HS-27A (cell line): ENCODE measurements at regions not wholly inside any gene's neighbourhood (a gene's known extent, or its start where the extent isn't known, plus 50 kb on each side); places are given as distances from the start of the nearest gene placed in this dataset.

Experiments
- DNase-seq: peaks from one replicate; pipeline ENCODE4 v3.0.0-alpha.2; 2012; ENCODE audit warnings: low read depth, missing footprints

DNA sequence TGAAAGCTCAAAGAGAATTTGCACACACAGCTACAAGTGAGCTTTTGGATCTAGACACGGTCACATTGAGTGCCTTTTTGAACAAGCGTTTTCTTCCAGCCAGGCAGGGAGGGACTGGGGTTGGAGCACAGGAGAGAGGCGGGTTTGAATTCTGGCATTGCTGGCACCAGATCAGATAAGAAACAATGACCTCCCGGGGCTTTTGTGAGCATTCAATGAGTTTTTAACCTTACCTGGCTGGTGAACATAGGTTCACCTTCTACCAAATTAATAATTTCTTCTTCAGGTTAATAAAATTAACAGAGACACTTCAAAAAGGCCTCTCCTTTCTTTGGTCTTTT lies 312.9 kb upstream of the MSX2 start:
- DNase-seq, result no peak

DNA sequence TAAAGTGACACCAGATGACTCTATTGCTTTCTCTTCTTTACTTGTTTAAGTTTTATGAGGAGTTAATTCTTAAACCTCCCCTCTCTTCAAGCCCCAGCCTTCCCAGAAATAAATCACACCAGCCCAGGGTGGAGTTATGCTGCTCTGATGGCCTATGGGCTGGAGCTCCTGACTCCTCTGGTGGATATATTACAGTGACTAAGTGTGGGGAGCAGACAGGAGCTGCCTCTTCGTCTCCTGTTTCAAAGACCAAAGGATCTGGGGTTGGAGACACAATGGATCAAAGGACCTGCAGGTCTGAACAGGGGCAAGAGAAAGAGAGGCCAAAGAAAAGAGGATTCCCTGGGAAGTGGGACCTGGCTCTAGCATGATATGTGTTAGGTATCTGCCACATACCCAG lies 312.0 kb upstream of the MSX2 start:
- DNase-seq, result no peak

DNA sequence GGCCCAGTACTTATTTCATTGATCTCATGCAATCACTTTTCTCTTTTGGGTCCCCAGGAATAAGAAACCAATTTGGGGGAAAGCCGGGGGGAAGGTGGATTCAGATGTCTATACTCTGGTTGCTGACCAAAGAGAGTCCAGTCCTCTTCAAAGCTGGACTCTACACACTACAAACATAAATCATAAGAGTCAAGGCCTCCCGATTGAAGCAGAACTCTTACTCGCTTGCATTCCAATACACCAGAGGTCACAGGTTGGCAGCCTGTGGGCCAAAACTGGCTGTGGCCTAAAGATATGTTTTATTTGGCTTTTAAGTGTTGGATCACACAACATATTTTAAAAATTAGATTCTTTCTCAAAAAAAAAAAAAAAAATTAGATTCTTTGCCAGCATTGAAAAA lies 311.4 kb upstream of the MSX2 start:
- DNase-seq, result no peak

DNA sequence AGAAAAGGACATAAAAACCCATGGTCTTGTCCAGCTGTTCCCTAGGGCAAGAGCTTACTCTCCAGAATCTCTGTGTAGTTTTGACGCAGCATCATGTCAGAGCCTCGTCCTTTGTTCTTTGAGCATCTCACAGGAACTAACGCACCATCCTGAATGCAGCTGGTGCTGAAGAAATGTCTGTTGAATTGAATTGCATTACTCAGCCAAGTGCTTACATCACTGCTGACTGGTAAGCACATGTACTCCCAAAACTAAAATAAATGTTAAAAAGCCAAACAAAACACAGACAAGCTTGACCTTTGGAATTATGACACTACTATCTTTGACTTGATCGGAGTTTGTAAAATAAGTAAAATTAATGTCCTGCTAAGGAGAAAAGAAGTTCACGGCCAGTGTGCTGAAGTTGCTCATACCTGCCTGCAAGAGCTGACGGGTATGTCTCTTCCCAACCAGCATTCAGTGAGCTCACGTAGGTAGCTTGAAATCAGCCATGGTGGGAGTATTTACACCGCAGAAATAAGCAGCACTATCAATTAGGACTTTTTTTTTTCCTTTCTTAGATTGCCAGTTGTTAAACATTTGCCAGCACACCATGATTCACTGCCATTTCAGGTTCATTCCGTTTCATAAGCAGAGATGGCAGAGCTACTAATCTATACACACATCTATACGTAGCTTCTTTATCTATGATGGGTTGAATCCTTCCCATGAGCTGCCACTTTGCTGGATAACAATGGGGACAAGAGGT lies 310.6 kb upstream of the MSX2 start:
- DNase-seq, result no peak

DNA sequence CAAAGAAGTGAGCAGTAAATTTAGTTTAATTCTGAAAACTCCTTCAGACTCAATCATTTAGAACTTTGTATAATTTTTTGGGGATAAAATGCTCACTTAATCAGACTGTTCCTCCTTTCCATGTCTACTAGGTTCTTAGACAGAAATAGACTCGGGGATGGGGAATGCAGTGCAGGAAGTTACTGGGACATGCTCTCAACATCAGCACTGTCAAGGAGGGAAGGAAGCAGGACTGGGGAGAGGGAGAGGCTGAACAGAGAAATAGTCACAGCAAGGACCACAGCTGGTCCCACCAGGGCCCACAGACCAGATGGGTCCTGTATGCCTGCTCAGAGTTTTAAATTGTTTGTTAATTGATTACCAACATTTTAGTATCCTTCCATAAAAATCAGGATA lies 310.1 kb upstream of the MSX2 start:
- no peak for DNase-seq

DNA sequence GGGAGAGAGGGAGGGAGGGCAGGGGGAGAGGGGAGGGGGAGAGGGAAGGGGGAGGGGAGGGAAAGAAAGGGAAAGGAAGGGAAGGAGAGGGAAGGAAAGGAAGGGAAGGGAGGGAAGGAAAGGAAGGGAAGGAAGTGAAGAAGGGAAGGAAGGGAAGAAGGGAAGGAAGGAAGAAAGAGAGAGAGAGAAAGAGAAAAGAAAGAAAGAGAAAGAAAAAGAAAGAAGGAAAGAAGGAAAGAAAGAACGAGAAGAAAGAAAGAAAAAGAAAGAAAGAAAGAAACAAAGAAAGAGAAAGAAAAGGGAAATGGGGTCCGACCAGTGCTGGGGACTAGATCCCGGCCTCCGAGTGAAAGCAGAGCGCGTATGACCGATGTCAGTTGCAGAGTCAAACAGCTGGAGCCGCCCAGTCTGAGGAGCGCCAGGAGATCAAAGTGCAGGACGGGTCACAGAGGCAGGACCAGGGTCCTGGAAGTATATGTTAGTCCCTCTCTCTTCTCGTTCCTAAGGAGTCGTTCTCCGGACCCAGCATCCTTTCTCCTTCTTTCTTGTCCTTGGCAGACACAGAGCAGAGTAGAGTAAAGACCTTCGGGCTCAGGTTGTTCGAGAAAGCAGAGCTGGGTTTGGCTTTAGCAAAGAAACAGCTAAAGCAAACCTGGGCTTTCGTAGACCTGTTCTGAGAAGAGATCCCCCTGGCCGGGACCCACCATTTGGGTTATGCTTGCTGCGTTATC lies 305.4 kb upstream of the MSX2 start:
- no peak for DNase-seq

DNA sequence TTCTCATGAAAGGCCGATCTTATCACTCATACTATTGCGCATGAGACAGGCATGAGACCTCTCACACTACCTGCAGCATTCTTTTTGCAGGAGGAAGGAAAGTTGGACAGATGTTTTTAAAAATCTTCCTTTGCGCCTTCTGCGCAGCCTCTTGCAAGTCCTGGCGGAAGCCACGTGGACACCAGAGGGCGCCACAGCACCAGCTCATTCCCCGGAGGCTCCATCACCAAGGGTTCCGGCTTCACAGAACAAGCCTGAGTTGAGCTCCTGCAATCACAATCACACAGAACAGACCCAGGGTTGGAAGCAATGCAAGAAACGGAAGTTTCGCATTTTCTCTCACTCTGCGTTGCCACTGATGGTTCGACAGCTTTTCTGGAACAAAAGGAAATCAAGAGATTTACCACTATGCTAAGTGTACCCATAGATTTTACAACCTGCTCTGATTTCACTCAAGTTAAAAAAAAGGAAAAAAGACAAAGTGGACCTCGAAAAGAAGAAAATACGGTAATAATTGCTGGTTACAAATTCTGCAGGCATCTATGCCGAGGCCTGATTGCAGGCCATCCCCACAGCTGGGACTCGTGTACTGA lies 304.7 kb upstream of the MSX2 start:
- DNase-seq, result no peak

DNA sequence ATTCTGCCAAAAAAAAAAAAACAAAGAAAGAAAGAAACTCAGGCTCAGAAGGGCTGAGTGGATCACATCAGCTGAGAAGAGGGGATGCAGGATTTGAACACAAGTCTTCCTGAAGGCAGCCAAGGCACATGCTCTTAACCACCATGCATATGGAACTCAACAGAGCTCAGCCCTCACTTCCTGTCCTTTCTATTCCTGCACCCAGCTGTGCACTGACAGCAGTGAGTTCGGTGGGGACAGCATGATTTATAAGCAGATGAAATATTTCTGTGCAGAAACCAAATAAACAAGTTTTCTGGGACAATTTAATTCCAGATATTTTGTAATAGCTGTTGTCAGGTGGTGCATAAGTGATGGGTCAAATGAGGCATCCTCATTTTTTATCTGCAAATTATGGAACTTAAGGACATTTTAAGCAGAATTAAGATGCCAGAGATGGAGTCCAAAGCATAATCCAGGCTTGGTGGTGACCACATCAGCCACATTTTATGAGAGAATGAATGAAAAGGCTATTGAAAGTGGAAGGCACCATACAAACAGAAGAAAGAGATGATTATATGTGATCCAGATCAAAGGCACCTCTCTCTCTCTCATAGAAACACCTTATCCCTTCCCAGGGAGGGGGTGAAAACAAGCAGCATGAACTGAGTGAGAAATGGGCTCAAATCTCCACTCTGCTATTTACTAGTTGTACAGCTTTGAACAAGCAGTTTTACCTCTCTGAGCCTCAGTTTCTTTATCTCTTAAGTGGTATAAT lies 303.6 kb upstream of the MSX2 start:
- no peak for DNase-seq

DNA sequence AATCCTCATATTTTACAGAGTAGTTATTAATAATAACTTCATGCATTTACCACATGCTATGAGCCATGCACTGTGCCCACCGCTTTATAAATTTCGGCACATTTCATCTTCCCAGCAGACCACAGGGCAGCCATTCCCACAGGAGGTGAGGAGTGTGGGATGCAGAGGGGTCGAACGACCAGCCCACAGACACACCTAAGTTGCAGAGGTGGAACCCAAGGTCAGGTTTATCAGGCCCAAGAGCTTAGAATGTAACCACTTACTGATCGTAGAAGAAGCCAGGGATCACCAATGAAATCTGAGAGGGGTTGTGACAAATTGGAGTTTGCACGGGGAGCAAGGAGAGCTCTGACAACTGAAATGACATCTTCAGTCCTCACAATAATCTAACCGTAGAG lies 303.0 kb upstream of the MSX2 start:
- no peak for DNase-seq

DNA sequence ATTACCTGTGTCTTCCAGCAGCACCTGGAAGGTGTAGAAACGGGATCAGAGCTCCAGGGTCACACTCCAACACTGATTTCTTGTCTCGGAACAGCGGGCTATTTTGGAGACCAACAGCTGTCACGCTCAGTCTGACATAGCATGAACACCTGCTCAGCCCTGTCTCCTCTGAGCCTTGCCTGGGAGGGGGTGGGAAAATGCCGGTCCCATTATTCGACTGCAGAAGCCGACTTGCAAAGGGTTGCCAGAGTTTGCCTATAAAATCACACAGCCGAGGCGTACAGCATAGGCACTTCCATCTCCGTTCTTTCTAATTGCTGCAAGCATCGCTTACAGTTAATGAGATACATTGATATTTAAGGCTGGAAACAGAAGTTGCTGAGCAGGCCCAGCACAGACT lies 300.8 kb upstream of the MSX2 start:
- no peak for DNase-seq

DNA sequence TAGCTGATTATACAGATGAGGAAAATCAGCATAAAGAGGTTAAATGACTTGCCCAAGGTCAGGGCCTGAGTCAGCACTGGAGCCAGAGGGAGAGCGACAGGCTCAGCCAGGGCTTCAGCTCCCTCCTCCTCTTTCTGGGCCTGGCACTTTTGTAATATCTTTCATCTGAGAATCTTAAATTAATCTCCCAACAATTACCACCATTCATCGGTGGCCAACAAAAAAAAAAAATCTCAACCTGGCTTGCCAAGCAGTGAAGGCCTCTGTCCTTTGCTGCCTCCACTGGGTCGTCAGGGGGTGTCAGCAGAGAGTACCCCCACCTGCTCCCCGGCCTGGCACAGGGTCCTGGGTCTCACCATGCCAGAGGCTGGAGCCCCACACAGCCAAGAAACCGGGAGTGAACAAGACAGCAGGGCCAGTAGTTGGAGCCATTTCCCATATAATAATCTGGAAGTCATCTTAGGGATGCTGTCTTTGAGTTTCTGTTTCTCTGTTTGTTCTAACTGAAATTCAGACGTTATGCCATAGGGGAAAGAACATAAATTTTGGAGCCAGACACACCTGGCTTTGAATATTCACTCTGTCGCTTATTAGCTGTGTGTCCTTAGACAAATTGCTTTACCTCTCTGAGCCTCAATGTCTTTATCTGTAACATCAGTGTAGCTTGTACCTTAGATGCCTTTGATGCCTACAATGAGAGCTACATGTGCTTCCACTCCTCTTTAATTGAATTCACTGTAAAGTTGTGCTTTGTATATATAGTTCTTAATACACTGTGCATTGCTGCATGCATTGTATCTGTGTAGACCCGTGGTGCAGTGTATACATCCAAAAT lies 299.9 kb upstream of the MSX2 start:
- DNase-seq, result no peak

DNA sequence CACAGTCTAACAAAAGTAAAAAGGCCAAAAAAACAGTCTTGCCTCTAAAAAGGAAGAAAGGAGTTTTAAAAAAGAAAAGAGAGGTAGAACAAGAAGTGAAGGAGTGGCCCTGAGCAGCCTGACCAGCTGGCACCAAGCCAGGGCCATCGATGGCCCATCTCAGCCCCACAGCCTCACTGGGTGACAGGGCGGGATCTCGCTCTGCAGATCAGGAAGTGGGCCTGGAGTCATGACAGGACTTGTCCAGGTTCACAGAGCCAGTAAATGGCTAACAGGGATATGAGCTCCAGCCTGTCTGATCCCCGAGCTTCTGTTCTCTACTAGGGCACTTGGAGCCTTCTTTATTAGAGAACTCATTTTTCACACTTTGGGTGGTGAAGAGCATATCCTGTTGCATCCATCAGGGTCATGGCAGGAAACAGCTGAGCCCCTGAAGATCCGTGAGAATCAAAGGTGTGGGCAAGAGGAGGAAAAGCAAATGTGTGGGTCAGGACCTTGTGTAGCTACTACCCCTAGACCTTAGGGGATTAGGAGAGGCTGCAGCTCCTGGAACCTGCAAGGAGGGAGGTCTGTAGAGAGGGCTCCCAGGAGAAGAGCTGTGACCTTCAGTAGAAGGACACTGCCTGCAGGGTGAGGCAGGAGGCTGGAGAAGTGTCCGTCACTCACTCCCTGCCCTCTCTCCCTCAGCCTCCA lies 299.0 kb upstream of the MSX2 start:
- DNase-seq, result no peak

DNA sequence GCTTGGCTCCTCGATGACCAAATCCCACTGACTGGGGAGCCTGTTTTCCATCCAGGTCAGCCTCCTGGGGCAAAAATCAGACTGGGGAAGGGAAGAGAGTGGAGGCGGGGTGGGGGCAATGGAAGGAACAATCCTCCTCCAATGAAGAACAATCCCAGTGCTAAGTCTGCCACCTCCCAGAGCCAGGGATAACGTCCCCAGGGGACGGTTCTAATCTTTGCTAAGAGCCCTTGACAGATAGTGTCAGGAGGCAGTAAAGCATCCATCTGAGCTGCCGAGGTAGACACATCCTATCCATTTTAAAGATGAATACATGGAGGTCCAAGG lies 298.5 kb upstream of the MSX2 start:
- no peak for DNase-seq

DNA sequence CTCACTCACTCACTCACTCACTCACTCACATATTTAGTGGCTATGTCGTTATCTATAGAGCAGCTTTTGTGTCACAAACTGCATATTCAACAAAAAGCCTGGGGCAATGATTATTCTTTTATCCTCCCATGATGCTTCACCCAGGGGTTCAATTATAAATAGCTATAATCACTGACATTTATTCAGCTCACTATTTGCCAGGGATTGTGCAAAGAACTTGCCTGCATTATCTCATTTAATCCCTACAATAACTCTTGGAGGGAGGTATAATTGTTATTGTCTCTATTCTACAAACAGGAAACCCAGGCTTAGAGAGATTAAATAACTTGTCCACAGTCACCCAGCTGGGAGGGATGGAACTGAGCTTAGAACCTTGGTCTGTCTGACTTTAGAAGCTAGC lies 298.0 kb upstream of the MSX2 start:
- no peak for DNase-seq

DNA sequence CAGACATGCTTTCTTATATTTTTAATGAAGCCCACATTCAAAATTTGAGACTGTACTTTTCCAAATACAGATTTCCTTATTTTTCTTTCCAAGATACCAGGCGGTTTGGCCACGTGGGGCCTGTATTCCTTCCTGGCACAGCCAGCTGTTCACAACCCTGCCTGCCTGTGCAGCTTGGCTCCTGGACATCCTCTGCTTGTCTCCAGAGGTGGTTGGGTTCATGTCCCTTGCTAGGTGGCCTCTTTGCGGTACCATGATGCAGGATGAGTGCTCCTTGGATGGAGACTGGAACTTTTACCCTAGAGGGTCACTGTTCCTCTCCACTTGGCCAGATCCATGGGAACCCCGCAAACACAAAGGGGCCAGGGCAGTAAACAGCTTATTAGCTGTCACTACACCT lies 297.5 kb upstream of the MSX2 start:
- DNase-seq, result no peak

DNA sequence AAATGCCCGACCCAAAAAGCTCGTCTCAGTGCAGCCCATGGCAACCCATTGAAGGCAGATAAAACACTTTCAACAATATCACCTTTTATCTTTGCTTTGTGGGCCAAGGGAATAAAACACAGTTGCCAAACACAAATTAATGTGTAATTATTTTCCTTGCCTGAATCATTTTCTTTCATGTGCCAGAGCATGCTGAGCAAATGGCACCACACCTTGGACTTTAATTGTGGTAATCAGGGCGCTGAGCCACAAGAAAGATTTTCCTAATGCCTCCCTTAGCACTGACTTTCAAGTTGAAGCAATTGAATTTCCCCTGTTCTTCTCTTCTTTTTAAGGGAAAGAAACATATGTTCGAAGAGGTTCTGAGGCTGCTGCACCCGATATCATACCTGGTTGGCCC lies 297.1 kb upstream of the MSX2 start:
- no peak for DNase-seq

DNA sequence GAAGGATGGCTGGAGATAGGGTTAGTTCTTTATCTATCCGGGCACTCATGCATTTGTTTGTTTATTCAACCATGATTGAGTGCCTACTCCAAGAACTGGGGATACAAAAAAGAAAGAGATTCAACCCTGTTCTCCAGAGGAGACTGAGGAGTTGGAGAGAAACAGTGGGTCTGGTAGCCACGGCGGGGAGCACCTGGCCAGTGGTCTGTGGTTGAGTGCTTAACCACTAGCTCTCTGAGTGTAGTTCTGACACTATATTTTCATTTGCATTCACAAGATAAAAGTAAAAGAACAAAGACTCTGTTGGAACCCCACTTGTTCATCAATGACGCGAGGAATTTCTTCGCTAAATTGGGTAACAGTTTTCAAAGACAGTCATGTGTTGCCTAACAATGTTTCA lies 295.5 kb upstream of the MSX2 start:
- no peak for DNase-seq

DNA sequence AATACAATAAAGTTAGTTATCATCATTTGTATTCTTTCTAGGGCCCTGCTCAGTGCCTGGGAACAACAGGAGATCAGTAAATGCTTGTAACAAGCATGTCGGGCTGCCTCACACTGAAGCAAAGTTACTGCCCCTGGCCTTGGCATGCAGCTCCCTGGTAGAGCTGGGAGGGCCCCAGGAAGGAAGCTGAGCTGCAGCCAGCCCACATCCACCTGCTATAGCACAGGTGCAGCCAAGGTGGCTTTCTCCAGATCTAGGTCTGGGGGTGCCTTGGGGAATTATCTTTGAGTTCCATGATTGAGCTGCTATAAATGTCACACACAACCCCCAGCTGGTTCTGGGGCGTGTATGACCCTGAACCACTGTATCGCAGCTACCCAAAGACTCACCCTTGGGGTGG lies 293.4 kb upstream of the MSX2 start:
- DNase-seq, result no peak

DNA sequence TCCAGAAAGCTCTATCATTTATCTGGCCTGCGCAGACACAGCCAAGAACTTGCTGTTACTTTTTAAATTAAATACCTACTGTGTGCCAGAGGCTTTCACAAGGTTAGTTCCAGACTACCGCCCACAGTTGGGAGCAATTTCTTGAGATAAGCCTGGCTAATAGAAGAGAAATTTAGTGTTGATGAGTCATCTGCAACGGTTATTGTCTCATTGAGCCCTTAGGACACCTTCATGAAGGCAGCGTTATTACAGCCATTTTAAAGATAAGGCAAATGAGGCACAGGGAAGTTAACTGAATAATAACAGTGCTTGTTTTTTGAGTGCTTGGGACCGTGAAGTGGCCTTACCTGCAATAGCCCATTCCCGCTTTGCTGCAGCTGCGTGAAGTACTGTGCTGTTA lies 292.9 kb upstream of the MSX2 start:
- DNase-seq, result no peak

DNA sequence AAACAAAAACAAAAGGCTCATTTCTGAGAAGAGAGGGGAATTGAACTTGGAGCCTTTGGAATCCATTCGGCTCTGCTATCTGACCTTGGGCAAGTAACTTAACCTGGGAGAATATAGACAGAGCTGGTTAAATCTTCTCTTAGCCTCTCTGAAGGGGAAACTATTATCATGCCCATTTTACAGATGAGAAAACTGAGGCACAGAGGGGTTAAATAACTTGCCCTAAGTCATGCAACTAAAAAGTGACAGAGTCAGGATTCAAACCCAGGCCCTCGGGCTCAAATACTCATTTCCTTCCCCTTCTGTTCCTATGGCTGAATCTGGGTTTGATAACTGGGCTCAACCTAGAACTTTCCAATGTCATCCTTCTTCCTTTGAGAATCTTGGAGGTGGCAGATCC lies 291.3 kb upstream of the MSX2 start:
- DNase-seq, result no peak

DNA sequence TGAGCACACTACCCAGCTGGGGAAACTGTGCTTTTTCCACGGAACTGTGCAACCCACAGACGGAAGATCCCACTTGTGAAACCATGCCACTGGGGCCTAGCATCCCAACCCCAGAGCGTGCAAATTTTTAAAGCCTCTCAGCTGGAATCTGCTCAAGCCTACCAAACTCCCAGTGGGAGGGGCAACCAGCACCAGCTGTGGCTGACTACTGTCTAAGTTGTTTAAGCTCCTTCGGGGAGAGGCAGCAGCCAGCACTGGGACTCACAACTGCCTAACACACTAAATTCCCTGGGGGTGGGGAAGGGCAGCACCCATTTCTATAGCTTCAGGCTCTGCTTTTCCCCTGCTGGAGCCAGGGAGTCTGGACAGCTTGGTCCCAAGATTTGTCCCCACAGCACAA lies 287.6 kb upstream of the MSX2 start:
- DNase-seq, result no peak
